Mesenchymal stem cell (in vitro differentiated cells and primary cell): ENCODE measurements at regions not wholly inside any gene's neighbourhood (a gene's known extent, or its start where the extent isn't known, plus 50 kb on each side); places are given as distances from the start of the nearest gene placed in this dataset.

Experiments
- DNase-seq: peaks from one replicate; pipeline ENCODE4 v3.0.0-alpha.2; 2013
- H2AFZ ChIP-seq: one replicate; pipeline ENCODE4 v1.6.1; 2013; ENCODE audit warnings: low read depth, mild to moderate bottlenecking, control low read depth, inconsistent platforms, low read length, moderate library complexity
- H2AK5ac ChIP-seq: 2 replicates; pipeline ENCODE4 v1.6.1; 2013; ENCODE audit warnings: low read length, moderate library complexity, mild to moderate bottlenecking, inconsistent platforms; ENCODE audit not compliant: severe bottlenecking
- H2BK120ac ChIP-seq: one replicate; pipeline ENCODE4 v1.6.1; 2013; ENCODE audit warnings: low read depth, mild to moderate bottlenecking, inconsistent platforms, low read length, moderate library complexity
- H2BK12ac ChIP-seq, 2 experiments: one replicate each; pipeline ENCODE4 v1.6.1; 2013; ENCODE audit warnings: inconsistent platforms in 2 of 2, low read length in 2 of 2, mild to moderate bottlenecking in 2 of 2, moderate library complexity in 2 of 2, control low read depth in 1 of 2
- H2BK15ac ChIP-seq: one replicate; pipeline ENCODE4 v1.6.1; 2013; ENCODE audit warnings: mild to moderate bottlenecking, low read depth, inconsistent platforms; ENCODE audit not compliant: poor library complexity, severe bottlenecking
- H2BK5ac ChIP-seq: 2 replicates; pipeline ENCODE4 v1.6.1; 2013; ENCODE audit warnings: low read depth, mild to moderate bottlenecking, low read length, control low read depth, inconsistent platforms; ENCODE audit not compliant: poor library complexity, severe bottlenecking
- H3K14ac ChIP-seq, 2 experiments: one replicate each; pipeline ENCODE4 v1.6.1; 2013; ENCODE audit warnings: inconsistent platforms in 2 of 2, low read length in 2 of 2, control low read depth in 1 of 2, mild to moderate bottlenecking in 1 of 2, moderate library complexity in 1 of 2
- H3K18ac ChIP-seq, 2 experiments: one replicate each; pipeline ENCODE4 v1.6.1; 2013; ENCODE audit warnings: inconsistent platforms in 2 of 2, low read length in 2 of 2, control low read depth in 1 of 2, low read depth in 1 of 2, mild to moderate bottlenecking in 1 of 2
- H3K23ac ChIP-seq, 2 experiments: one replicate each; pipeline ENCODE4 v1.6.1; 2013; ENCODE audit warnings: inconsistent platforms in 2 of 2, low read length in 2 of 2, mild to moderate bottlenecking in 2 of 2, moderate library complexity in 2 of 2, control low read depth in 1 of 2
- H3K27ac ChIP-seq: 2 replicates; pipeline ENCODE4 v1.5.1; 2013; ENCODE audit warnings: mild to moderate bottlenecking, moderate library complexity, low read length, control low read depth, inconsistent platforms; ENCODE audit not compliant: poor library complexity, severe bottlenecking
- H3K27me3 ChIP-seq, 2 experiments: 2 replicates each; pipeline versions ENCODE4 v1.6.1 to v1.7.0; 2013; ENCODE audit warnings: low read length in 2 of 2, mild to moderate bottlenecking in 2 of 2, moderate library complexity in 2 of 2, control low read depth in 1 of 2, inconsistent platforms in 1 of 2; ENCODE audit not compliant: control insufficient read depth in 1 of 2, insufficient read depth in 1 of 2
- H3K36me3 ChIP-seq, 2 experiments: 2 replicates each; pipeline versions ENCODE4 v1.6.1 to v1.7.0; 2013; ENCODE audit warnings: low read length in 2 of 2, control low read depth in 1 of 2, inconsistent platforms in 1 of 2, low read depth in 1 of 2, mild to moderate bottlenecking in 1 of 2; ENCODE audit not compliant: insufficient read depth in 2 of 2, control insufficient read depth in 1 of 2
- H3K4ac ChIP-seq, 2 experiments: one replicate each; pipeline ENCODE4 v1.6.1; 2013; ENCODE audit warnings: inconsistent platforms in 2 of 2, low read length in 2 of 2, mild to moderate bottlenecking in 2 of 2, moderate library complexity in 2 of 2, control low read depth in 1 of 2, low read depth in 1 of 2
- H3K4me1 ChIP-seq: 2 replicates; pipeline ENCODE4 v1.6.1; 2013; ENCODE audit warnings: low read depth, low read length, control low read depth; ENCODE audit not compliant: control insufficient read depth, insufficient read depth
- H3K4me2 ChIP-seq: 2 replicates; pipeline ENCODE4 v1.6.1; 2013; ENCODE audit warnings: low read length, mild to moderate bottlenecking, inconsistent platforms; ENCODE audit not compliant: poor library complexity, severe bottlenecking
- H3K4me3 ChIP-seq, 2 experiments: 2 replicates each; pipeline versions ENCODE4 v1.5.1 to v1.7.0; 2013; ENCODE audit warnings: low read length in 2 of 2, mild to moderate bottlenecking in 2 of 2, control low read depth in 1 of 2, low read depth in 1 of 2; ENCODE audit not compliant: insufficient read depth in 1 of 2
- H3K79me1 ChIP-seq: replicated peaks from 2 replicates; pipeline ENCODE4 v1.6.1; 2013; ENCODE audit warnings: mild to moderate bottlenecking, control low read depth, low read length, inconsistent platforms; ENCODE audit not compliant: poor library complexity, severe bottlenecking
- H3K9ac ChIP-seq: 2 replicates; pipeline ENCODE4 v1.7.0; 2013; ENCODE audit warnings: mild to moderate bottlenecking, low read length, moderate library complexity
- H3K9me3 ChIP-seq: 2 replicates; pipeline ENCODE4 v1.7.0; 2013; ENCODE audit warnings: mild to moderate bottlenecking, low read length; ENCODE audit not compliant: control insufficient read depth
- H4K8ac ChIP-seq: one replicate; pipeline ENCODE4 v1.6.1; 2013; ENCODE audit warnings: inconsistent platforms, mild to moderate bottlenecking, low read length, moderate library complexity
- H4K91ac ChIP-seq: one replicate; pipeline ENCODE4 v1.6.1; 2013; ENCODE audit warnings: mild to moderate bottlenecking, low read length, inconsistent platforms
- WGBS: methylation state at CpG from one replicate; pipeline ENCODE4 v1.1.7; 2013; ENCODE audit warnings: mixed read lengths; 5-methylcytosine and 5-hydroxymethylcytosine counted together

DNA sequence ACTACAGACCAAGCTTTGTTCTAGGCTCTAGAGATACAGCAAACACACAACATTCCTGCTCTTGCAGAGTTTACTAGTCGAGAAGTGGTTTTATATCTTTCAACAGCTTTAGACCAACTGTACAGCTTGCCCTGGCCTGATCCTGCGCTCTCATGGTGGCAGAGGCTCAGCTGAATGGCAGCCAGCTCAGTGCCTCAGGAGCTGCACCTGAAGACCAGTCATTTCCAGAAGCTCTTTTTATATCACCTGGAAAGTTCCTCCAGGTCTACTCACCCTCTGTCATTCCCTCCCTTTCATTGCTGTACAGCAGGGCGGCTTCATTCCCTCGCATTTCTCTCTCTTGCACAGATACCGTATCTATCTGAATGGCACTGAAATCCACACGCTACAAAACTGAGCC lies 319.8 kb downstream of the GATA3 start:
- no peak overlapping the region for H2BK15ac ChIP-seq
- H3K36me3 ChIP-seq = no peaks in the 10 kb centered on the region
- no peak overlapping the region for H3K9ac ChIP-seq
- 89% methylated on average over 6 of the region's 6 CpGs for WGBS
- H3K4me2 ChIP-seq = no peak overlapping the region
- no peak for DNase-seq
- H3K18ac ChIP-seq = no peak overlapping the region
- no peak overlapping the region for H3K4me3 ChIP-seq
- H3K14ac ChIP-seq = no peak overlapping the region
- no peaks in the 10 kb centered on the region for H3K27me3 ChIP-seq
- H4K8ac ChIP-seq = no peak overlapping the region
- no peak overlapping the region for H3K23ac ChIP-seq
- no peak overlapping the region for H2BK120ac ChIP-seq
- no peak overlapping the region for H2AFZ ChIP-seq
- no peak overlapping the region for H3K27ac ChIP-seq
- no peaks in the 10 kb centered on the region for H3K79me1 ChIP-seq
- H2AK5ac ChIP-seq = no peak overlapping the region
- H3K4ac ChIP-seq = no peak overlapping the region
- H2BK12ac ChIP-seq = no peak overlapping the region
- no peak overlapping the region for H4K91ac ChIP-seq
- H2BK5ac ChIP-seq = no peak overlapping the region
- H3K9me3 ChIP-seq = no peaks in the 10 kb centered on the region
- H3K4me1 ChIP-seq = no peaks in the 10 kb centered on the region

GRCh38 chr10:8375137-8375536 lies 320.6 kb downstream of the GATA3 start:
- DNase-seq = no peak
- Histone ChIP-seq H2BK120ac (no peak overlapping the region), H3K27ac (no peak overlapping the region), H2BK12ac (no peak overlapping the region), H3K18ac (no peak overlapping the region), H3K4me2 (no peak overlapping the region), H3K4ac (no peak overlapping the region), H4K91ac (no peak overlapping the region), H2AFZ (no peak overlapping the region), H3K27me3 (no peaks in the 10 kb centered on the region), H3K9me3 (no peaks in the 10 kb centered on the region), H3K9ac (no peak overlapping the region), H3K23ac (no peak overlapping the region), H2BK5ac (no peak overlapping the region), H3K14ac (no peak overlapping the region), H2BK15ac (no peak overlapping the region), H4K8ac (no peak overlapping the region), H3K4me3 (no peak overlapping the region), H3K36me3 (no peaks in the 10 kb centered on the region), H3K4me1 (no peaks in the 10 kb centered on the region), H2AK5ac (no peak overlapping the region), H3K79me1 (no peaks in the 10 kb centered on the region)
- 85% methylated on average over 3 of the region's 4 CpGs for WGBS

- no peak overlapping the region for H3K4me2 ChIP-seq
- H3K36me3 ChIP-seq = no peaks in the 10 kb centered on the region
- H3K9me3 ChIP-seq = no peaks in the 10 kb centered on the region
- no peak overlapping the region for H2BK15ac ChIP-seq
- no peak overlapping the region for H2AFZ ChIP-seq
- peak; percentile 23 for DNase-seq
- H3K4ac ChIP-seq = no peak overlapping the region
- H3K4me1 ChIP-seq = no peaks in the 10 kb centered on the region
- no peak overlapping the region for H2AK5ac ChIP-seq
- H3K14ac ChIP-seq = no peak overlapping the region
- H4K8ac ChIP-seq = peak overlapping the region; percentile 24
- H3K27ac ChIP-seq = no peak overlapping the region
- no peak overlapping the region for H2BK12ac ChIP-seq
- H3K23ac ChIP-seq = no peak overlapping the region
- H3K79me1 ChIP-seq = no peaks in the 10 kb centered on the region
- 35% methylated on average over 8 of the region's 10 CpGs for WGBS
- H2BK5ac ChIP-seq = no peak overlapping the region
- H4K91ac ChIP-seq = no peak overlapping the region
- H3K4me3 ChIP-seq = no peak overlapping the region
- H3K18ac ChIP-seq = peak overlapping the region in 1 of 2 experiments; percentile 9
- H3K9ac ChIP-seq = no peak overlapping the region
- no peak overlapping the region for H2BK120ac ChIP-seq
- no peaks in the 10 kb centered on the region for H3K27me3 ChIP-seq
These were observed 323.9 kb downstream of the GATA3 start for GRCh38 chr10:8378198-8378983.

DNA sequence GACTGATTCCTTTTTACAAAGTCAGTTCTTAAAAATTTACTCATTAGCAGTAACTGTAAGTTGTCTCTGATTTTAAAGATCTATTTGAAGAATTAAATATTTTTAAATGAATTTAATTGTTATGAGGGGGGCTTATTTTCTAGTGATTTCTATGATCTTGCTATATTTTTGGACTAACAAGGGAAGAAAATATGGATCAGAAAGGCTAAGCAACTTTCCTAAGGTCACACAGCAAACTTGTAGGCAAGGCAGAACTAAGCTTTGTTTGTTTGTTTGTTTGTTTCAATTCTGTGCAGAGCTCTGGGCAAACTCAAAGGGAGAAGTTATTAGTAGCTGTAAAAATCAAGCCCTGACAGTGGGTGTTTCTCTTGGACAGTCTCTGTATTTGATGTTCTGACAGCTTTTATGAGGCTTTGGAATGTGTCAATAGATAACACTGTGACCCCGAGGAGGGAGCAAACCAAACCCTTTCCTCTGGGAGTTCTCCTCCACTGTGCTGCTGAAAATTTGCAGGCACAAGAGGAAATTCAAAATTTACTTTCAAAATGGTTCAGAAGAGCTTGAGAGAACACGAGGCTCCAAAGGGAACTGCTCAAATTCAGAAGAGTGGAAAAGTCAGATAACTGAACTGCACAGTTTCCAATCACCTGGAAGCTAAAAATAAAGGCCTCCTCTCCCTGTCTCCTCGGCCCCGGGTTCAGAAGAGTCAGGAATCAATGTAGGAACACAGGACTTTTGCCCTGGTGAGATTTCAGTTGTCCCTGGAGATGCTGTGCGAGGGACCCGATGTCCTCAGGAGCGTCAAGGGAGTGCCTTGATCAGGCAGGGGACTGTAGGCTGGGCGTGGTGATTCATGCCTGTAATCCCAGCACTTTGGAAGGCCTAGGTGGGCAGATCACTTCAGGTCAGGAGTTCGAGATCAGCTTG lies 325.7 kb downstream of the GATA3 start:
- no peak overlapping the region for H3K4me3 ChIP-seq
- H3K27ac ChIP-seq = no peak overlapping the region
- no peak overlapping the region for H3K18ac ChIP-seq
- H3K79me1 ChIP-seq = no peaks in the 10 kb centered on the region
- no peaks in the 10 kb centered on the region for H3K36me3 ChIP-seq
- peak overlapping the region; percentile 41 for H2BK15ac ChIP-seq
- no peak overlapping the region for H3K9ac ChIP-seq
- H3K4me2 ChIP-seq = no peak overlapping the region
- no peak overlapping the region for H2AK5ac ChIP-seq
- H3K9me3 ChIP-seq = no peaks in the 10 kb centered on the region
- no peak overlapping the region for H3K14ac ChIP-seq
- no peaks in the 10 kb centered on the region for H3K4me1 ChIP-seq
- H2BK120ac ChIP-seq = no peak overlapping the region
- H2BK5ac ChIP-seq = no peak overlapping the region
- WGBS = 43% methylated on average over 9 of the region's 9 CpGs
- DNase-seq = no peak
- H4K91ac ChIP-seq = no peak overlapping the region
- H4K8ac ChIP-seq = no peak overlapping the region
- H3K4ac ChIP-seq = no peak overlapping the region
- H2BK12ac ChIP-seq = no peak overlapping the region
- no peaks in the 10 kb centered on the region for H3K27me3 ChIP-seq
- H3K23ac ChIP-seq = no peak overlapping the region
- no peak overlapping the region for H2AFZ ChIP-seq
